ENCODE measurements at regions not wholly inside any gene's neighbourhood (a gene's known extent, or its start where the extent isn't known, plus 50 kb on each side); places are given as distances from the start of the nearest gene placed in this dataset.

DNA sequence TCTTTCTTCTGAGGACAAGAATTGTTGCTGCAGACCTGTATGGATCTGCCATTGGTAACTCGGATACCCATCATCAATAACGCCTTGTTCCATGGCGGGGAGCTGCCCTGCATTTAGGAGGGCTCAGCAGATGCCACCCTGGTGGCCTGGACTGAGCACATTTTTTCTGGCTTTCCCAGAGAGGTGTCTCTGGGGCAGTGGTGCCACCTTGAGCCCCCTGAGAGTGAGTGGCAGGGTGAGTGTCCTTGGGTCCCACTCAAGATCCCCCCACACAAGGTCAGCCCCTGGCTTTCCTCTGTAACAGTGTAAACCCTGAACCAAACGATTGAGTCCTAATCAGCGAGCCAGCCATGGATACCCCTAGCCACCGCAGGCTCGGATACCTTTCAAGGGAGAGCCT is 258.6 kb downstream of the GLRX3 start:
- no peaks in the 10 kb centered on the region for H3K36me3 ChIP-seq (ENCODE audit: low read depth)
- no peak for ATAC-seq
- H3K9me3 ChIP-seq: peaks cover 39% of the 10 kb centered on the region
- no peak for TF ChIP-seq CTCF (IDR thresholded peaks at IDR 0.05)
- H3K4me1 ChIP-seq (ENCODE audit: low read depth): no peaks in the 10 kb centered on the region
- intact Hi-C loops (cut with DNase I, micrococcal nuclease): no loop called here
- DNase-seq: no peak
- no peak overlapping the region for H3K4me3 ChIP-seq

- no peaks in the 10 kb centered on the region for H3K36me3 ChIP-seq (ENCODE audit: low read depth)
- H3K9me3 ChIP-seq: peaks cover 39% of the 10 kb centered on the region
- TF ChIP-seq CTCF (IDR thresholded peaks at IDR 0.05): no peak
- DNase-seq (no peak), ATAC-seq (no peak)
- no peaks in the 10 kb centered on the region for H3K4me1 ChIP-seq (ENCODE audit: low read depth)
- intact Hi-C loops (cut with DNase I, micrococcal nuclease): no loop called here
- no peak overlapping the region for H3K4me3 ChIP-seq
Measured at GRCh38 chr10:130395248-130395936, 259.2 kb downstream of the GLRX3 start.

GRCh38 chr10:130396044-130396443 is 259.9 kb downstream of the GLRX3 start:
- Histone ChIP-seq H3K4me3 (no peak overlapping the region), H3K4me1 (ENCODE audit: low read depth) (no peaks in the 10 kb centered on the region), H3K9me3 (peaks cover 39% of the 10 kb centered on the region), H3K36me3 (ENCODE audit: low read depth) (no peaks in the 10 kb centered on the region)
- no peak for TF ChIP-seq CTCF (IDR thresholded peaks at IDR 0.05)
- DNase-seq (no peak), ATAC-seq (no peak)
- intact Hi-C loops (cut with DNase I, micrococcal nuclease): no loop called here

GRCh38 chr10:130398090-130398994 is 262.2 kb downstream of the GLRX3 start:
- Histone ChIP-seq H3K4me1 (ENCODE audit: low read depth) (no peaks in the 10 kb centered on the region), H3K36me3 (ENCODE audit: low read depth) (no peaks in the 10 kb centered on the region), H3K4me3 (no peak overlapping the region), H3K9me3 (peaks cover 34% of the 10 kb centered on the region)
- intact Hi-C loops (cut with DNase I, micrococcal nuclease): no loop called here
- no peak for TF ChIP-seq CTCF (IDR thresholded peaks at IDR 0.05)
- no peak for DNase-seq
- ATAC-seq: no peak

- no peak for ATAC-seq
- intact Hi-C loops (cut with DNase I, micrococcal nuclease): no loop called here
- no peak for DNase-seq
Measured at GRCh38 chr10:130399425-130399950, 263.3 kb downstream of the GLRX3 start.

More at GRCh38 chr10:130399425-130399950, 263.3 kb downstream of the GLRX3 start:
- Histone ChIP-seq H3K4me1 (ENCODE audit: low read depth) (no peaks in the 10 kb centered on the region), H3K36me3 (ENCODE audit: low read depth) (no peaks in the 10 kb centered on the region), H3K4me3 (no peak overlapping the region), H3K9me3 (peaks cover 27% of the 10 kb centered on the region)
- no peak for TF ChIP-seq CTCF (IDR thresholded peaks at IDR 0.05)
